ENCODE measurements at regions not wholly inside any gene's neighbourhood (a gene's known extent, or its start where the extent isn't known, plus 50 kb on each side); places are given as distances from the start of the nearest gene placed in this dataset.
"Not testable (repeated sequence)": the region's sequence is repeated elsewhere in the genome, so short reads cannot be mapped to it uniquely, and the experiment has no call there.

DNA sequence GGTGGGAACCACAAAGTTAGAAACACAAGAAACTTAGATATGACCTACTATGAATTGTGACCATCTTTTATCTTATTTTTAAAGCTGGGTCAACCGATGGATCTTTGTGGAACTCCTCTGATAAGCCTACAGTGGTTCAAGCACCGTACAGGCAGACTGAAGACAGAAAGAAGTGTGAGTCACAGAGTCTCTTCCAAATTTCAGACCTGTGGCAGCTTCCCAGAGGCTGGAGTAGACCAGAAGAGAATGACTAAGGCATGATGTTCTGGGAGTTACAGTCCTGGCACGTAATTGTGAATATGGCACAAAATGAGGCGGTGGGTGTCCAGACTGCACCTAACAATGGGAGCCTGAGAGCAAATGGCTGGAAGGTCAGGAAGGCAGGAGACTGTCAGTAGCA is 70.0 kb downstream of the LMO4 start:
- Histone ChIP-seq H3K4me3 (no peak overlapping the region), H3K9me3 (no peaks in the 10 kb centered on the region), H3K36me3 (no peaks in the 10 kb centered on the region), H3K27me3 (no peaks in the 10 kb centered on the region)
- peak; percentile 86 for DNase-seq

DNA sequence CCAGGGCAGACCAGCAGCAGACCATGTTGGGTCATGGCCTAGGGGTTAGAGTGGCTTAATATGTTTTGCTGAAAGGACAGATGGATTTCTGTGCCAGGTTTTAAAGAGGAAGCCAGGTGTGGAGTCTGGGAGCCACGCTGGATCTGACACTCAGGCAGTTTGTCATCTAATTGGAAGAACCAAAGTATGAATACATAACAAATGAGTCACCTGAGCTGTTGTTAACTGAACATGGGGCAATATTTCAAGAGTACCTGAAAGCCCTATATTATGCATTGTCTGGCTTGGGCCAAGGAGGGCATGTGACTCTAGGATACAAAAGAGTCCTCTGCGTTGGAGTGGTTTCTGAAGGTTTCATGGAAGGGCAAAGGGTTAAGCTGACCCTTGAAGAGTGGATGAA is 70.6 kb downstream of the LMO4 start:
- H3K27me3 ChIP-seq: no peaks in the 10 kb centered on the region
- H3K36me3 ChIP-seq: no peaks in the 10 kb centered on the region
- H3K4me3 ChIP-seq: no peak overlapping the region
- H3K9me3 ChIP-seq: no peaks in the 10 kb centered on the region
- peak; percentile 32 for DNase-seq

DNA sequence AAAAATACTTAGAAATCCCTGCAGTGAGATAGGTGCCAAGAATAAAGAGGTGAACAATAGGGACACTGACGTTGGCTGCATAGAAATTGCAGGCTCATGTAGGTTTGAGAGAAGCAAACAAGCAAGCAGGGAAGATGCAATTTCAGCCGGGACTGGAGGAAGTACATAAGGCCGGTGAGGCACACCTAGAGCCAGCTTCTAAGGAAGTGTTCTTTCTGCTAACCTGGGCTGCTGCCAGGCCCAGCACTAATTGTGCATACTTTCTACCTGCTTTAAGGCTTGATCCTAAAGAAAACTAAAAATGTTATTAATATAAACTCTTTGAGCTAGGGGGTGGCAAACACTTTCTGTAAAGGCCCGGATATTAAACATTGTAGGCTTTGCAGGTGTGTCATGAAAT is 71.0 kb downstream of the LMO4 start:
- Histone ChIP-seq H3K4me3 (no peak overlapping the region), H3K36me3 (no peaks in the 10 kb centered on the region), H3K9me3 (no peaks in the 10 kb centered on the region), H3K27me3 (no peaks in the 10 kb centered on the region)
- no peak for DNase-seq

DNA sequence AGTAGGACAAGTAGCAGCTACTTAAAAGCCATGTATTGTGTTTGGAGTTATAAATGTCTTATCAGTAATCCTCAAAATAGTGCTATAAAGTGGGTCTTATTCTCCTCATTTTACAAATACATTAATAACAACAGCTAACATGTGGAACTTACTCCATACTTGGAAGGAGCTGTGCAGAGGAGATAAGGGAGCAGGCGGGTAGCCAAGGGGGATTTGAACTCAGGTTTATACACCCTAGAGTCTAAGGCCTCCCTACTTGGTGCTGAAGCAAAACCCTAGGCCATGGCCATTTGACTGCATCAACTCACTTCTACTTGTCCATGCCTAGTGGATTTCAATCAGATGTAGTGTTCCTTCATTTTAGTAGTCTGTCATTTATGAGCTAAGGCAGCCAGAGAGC is 72.1 kb downstream of the LMO4 start:
- Histone ChIP-seq H3K27me3 (no peaks in the 10 kb centered on the region), H3K4me3 (no peak overlapping the region), H3K36me3 (no peaks in the 10 kb centered on the region), H3K9me3 (no peaks in the 10 kb centered on the region)
- DNase-seq: no peak

DNA sequence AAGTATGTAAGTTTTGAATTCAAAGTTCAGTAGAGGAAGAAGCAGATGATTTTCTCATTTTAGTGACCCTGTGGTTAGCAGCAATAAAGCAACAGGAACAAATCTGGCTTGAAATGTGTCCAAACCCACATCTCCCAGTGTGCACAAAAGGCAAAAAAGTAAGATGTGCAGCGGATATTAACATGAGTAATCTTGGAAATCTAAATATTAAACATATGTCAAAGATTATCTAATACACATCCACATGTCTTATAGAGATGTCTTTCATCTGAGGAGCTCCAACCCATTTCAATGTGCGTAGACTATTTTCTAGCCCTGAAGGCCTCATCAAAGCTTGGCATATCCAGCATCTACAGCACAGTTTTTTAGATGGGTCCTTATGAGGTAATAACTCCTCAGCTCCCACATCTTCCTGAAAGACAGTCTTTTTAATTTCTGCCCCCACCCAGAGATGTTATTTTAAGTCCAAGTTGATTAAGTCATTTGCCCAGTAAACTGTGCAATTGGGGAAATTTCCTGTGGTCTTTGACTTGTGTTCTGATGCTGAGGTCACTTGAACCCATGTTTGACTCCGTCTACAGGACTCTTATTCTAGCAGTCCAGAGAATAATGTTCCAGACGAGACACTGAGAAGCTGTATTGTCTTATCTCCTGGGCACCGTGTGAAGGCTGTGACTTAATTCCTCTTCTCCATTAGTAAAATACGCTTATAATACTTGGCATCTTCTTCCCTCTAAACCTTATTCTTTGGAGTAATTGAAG is 73.7 kb downstream of the LMO4 start:
- no peaks in the 10 kb centered on the region for H3K27me3 ChIP-seq
- no peaks in the 10 kb centered on the region for H3K36me3 ChIP-seq
- peak; percentile 45 for DNase-seq
- no peaks in the 10 kb centered on the region for H3K9me3 ChIP-seq
- H3K4me3 ChIP-seq: no peak overlapping the region

DNA sequence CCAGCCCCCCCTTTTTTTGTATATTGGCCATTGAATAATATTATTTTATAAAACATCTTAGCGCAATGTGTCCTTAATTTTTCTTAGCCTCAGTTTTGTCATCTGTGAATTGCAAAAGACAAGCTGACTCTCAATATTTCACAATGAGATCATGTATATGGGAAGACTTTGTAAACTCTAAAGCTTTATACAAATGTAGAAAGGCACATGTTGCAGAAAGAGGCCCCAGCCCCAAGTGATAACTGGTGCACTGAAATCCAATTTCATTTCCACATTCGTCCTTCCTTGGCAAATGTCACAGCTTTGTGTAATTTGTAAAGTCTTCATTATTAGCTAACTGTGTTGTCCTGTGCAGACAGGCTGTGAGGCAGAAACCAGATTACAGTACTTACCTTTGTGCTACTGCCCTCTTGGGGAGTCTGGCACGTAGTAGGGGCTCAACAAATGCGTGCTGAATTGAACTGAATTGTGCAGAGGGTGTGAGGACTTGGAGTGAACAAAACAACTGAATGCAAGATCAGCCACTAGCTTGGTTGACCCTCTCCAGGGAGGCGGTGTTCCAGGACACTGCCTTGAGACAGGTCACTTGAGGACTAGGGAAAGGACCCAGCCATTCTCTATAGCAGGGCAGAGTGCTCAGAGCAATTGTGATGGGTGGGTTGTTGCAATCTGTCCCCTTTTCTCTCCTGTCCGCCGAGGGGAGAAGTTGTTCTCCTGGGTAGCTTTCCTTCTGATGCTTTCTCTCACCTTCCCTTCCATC is 74.6 kb downstream of the LMO4 start:
- no peaks in the 10 kb centered on the region for H3K9me3 ChIP-seq
- no peak for DNase-seq
- H3K27me3 ChIP-seq: no peaks in the 10 kb centered on the region
- no peak overlapping the region for H3K4me3 ChIP-seq
- no peaks in the 10 kb centered on the region for H3K36me3 ChIP-seq

DNA sequence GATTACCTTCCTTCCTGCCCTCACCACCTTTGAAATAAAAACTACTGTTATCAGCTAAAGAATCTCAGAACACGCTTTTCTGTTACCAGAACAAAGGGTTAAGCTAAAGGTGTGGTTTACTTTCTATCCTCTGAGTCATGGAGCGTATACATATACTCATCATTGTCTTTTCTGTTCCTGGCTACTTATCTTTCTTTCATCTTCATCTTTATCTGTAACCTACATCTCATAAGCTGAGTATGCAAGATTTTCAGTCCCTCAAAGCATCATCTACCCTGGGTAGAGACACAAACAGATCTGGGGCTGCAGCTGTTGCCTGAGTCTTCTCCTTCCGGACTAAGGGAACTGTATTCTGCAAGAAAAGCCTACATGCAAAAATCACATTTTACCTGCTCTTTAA is 75.6 kb downstream of the LMO4 start:
- no peaks in the 10 kb centered on the region for H3K36me3 ChIP-seq
- no peak overlapping the region for H3K4me3 ChIP-seq
- no peaks in the 10 kb centered on the region for H3K9me3 ChIP-seq
- H3K27me3 ChIP-seq: no peaks in the 10 kb centered on the region
- DNase-seq: no peak

DNA sequence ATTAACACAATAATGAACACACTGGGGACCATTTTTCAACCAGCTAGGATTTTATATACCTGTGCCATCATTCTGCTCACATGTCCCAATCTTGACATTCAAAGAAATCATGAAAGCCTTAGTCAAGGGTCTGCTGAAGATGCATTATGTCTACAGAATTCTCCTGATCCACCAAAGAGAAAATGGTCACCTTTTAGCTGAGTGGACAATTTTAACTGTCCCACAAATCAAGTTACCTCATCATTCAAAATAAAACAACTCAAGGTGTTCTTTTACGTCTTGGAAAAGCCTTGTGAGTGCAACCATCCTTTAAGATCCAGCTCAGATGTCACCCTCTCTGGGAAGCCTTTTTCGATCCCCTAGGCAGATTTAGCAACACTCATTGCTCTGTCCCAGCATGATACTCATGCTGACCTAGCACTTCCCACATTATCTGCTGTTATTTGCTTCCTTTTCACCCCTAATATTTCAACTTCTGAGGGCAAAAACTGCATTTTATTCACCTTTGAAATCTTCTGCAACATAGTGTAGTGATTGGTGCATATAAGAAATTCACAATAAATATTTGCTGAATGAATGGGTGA is 80.1 kb downstream of the LMO4 start:
- no peak overlapping the region for H3K4me3 ChIP-seq
- no peaks in the 10 kb centered on the region for H3K36me3 ChIP-seq
- no peaks in the 10 kb centered on the region for H3K9me3 ChIP-seq
- H3K27me3 ChIP-seq: no peaks in the 10 kb centered on the region
- DNase-seq: no peak

DNA sequence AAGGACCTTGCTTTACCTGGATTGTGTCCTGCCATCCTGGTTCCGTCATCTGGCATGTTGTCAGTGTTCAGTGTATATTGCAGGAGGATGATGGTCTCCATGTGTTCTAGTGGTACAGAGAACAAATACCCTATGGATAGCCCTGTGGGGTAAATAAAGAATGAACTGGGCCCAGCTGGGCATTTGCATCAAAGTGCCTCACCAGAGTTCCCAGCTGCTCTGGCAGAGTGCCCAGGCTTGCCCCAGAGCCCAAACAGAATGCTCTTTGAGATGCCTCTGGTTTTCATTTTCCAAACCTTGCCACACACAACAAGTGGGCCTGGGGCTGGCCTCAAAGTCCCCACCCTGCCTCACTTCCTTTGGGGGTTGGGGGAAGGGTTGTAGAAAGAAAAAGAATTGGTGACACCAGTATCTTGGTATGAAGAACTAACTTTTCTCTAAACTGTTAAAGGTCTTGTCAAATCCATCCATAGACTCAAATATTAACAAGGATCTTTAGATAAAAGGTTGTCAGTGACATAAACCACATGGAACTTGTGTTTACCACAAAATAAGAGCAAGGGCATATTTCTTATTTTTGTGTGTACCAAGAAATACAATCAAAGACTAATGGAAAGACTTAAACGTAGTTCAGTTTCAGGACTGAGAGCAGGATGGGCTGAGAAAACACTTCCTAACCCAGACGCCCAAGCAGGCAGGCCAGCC is 82.2 kb downstream of the LMO4 start:
- Histone ChIP-seq H3K36me3 (no peaks in the 10 kb centered on the region), H3K27me3 (no peaks in the 10 kb centered on the region), H3K9me3 (no peaks in the 10 kb centered on the region), H3K4me3 (no peak overlapping the region)
- no peak for DNase-seq

DNA sequence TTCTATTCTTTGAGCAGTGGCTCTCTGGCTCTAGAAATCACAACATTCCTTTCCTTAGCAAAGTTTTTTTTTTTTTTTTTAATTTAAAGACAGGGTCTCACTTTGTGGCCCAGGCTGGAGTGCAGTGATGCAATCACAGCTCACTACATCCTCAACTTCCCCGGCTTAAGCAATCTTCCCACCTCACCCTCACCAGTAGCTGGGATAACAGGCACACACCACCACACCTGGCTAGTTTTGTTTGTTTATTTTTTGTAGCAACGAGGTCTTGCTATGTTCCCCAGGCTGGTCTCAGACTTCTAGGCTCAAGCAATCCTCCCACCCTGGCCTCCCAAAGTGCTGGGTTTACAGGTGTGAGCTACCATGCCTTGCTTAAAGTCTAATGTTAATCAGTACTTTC is 85.2 kb downstream of the LMO4 start:
- not testable (repeated sequence) for H3K27me3 ChIP-seq, H3K36me3 ChIP-seq, H3K4me3 ChIP-seq, DNase-seq, H3K9me3 ChIP-seq

DNA sequence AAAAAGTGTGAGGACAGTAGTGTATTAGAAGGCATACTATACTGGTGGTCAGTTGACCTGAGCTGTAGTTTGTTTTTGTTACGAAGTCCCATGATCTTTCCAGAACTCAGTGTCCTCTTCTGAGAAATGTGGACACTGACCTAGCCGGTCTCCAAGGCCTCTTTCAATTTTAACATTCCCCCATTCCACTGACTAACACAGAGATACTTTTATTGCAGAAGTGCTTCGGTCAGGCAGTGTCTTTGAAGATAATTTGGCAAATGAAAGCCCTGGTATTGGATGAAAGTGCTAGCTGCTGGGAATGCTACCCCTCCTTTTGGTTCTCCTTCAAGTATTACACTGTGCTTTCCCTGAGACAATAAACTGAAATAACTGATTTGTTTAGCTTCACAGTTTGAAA is 89.4 kb downstream of the LMO4 start:
- H3K9me3 ChIP-seq: no peaks in the 10 kb centered on the region

DNA sequence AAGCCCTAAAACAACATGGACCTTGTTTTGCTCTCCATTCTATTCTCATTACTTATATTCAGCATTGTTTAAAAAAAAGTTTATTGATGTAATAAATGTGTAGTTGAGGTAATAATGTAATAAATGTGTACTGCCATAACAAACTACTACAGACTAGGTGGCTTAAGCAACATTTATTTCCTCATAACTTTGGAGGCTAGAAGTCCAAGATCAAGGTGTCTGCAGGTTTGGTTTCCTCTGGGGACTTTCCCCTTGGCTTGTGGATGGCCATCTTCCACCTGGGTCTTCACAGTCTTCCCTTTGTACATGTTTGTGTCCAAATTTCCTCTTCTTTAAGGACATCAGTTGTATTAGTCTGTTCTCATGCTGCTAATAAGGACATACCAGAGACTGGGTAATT is 93.1 kb downstream of the LMO4 start:
- no peak for DNase-seq
- H3K27me3 ChIP-seq: no peaks in the 10 kb centered on the region
- no peaks in the 10 kb centered on the region for H3K36me3 ChIP-seq
- no peak overlapping the region for H3K4me3 ChIP-seq
- H3K9me3 ChIP-seq: no peaks in the 10 kb centered on the region

More for the DNA sequence above, 89.4 kb downstream of the LMO4 start:
- H3K4me3 ChIP-seq: no peak overlapping the region
- no peaks in the 10 kb centered on the region for H3K27me3 ChIP-seq
- H3K36me3 ChIP-seq: no peaks in the 10 kb centered on the region
- DNase-seq: no peak

DNA sequence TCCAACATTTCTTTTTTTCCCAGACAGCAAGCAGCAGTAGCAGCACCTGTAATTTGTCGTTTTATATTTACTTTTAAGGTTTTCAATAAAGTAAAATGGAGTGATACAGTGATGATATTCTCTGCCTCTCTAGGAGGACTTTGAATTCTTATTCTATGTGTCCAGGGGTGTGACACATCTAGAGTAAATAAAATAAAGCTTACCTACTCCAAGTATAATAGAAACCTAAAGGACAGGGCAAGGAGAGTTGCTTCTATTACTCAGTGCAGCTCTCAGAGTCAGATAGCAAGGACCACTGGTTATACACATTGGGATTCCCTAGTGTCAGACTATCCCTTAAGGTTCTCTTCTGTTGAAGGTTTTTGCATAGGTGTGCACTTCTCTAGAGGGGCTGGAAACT is 95.9 kb downstream of the LMO4 start:
- Histone ChIP-seq H3K9me3 (no peaks in the 10 kb centered on the region), H3K36me3 (no peaks in the 10 kb centered on the region), H3K27me3 (no peaks in the 10 kb centered on the region), H3K4me3 (no peak overlapping the region)
- no peak for DNase-seq

DNA sequence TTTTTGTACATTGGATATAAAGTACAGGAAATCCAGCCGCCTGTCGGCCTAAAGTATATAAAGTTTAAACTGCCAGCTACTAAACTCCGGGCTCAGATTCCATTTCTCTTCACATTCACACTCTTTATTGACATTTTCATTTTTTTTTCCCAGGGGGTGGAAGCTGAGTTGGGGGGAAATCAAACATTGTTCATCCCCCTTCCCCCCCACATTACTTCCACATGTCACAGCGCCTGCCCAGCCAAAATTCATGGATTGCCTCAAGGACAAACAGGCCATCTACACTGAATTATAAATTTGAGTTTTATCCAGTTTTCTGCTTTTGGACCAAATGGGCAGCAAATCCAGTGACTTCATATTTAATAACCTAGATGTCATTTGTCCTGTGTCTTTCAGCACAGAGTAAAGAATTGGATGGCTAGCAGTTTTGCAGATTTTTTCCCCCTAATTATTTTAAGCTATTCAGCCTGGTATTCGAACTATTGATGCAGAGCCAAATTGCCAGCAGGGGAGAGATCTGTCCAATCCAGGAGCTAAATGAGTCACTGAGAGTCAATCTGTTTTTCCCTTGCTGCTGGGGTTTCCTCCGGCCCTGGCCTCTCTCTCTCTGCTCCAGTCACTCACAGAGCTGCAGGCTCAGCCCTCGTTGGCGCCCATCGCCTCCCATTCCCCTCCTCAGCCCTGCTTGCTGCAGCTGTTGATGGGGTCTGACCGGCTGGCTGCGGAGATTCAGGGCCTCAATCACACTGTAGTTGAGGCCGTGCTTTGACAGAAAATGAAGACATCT is 98.0 kb downstream of the LMO4 start:
- Histone ChIP-seq H3K9me3 (no peaks in the 10 kb centered on the region), H3K36me3 (no peaks in the 10 kb centered on the region), H3K27me3 (no peaks in the 10 kb centered on the region), H3K4me3 (no peak overlapping the region)
- DNase-seq: peak; percentile 85

DNA sequence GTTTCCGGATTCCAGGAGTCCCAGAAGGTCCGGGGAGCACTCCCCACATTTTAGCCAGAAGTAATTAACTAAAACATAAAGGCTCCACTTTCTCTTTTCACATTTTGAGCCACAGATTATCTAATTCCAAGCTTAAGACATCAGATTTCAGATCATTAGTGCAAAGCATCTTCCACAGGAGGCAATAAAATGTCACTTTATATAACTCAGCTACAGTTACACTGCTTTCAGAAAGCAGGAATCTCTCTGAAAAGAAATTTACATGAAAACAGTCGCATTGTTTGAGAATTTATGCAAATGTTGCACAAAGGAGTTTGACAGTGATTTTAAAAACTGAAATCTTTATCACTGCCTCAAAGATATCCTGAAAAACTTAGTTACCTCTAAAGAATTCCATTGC is 99.7 kb downstream of the LMO4 start:
- Histone ChIP-seq H3K36me3 (no peaks in the 10 kb centered on the region), H3K27me3 (no peaks in the 10 kb centered on the region), H3K4me3 (no peak overlapping the region), H3K9me3 (no peaks in the 10 kb centered on the region)
- DNase-seq: no peak

DNA sequence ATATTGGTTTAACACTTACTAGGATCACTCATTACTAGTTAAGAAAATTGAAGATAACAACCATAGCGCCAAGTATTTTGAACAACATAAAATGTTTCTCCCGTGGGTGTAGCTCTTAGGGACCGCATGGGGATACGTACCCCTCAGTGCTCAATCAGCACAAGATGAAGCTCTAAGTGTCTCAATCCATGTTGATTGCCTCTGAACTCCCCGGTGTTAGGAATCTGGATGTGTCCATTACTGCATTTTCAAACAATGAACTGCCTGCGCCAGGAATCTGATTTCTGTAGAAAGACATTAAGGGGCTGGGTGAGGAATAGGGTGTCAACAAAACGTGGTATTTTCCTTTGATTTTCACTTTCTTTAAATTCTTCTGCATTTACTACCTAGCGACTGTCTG is 100.2 kb downstream of the LMO4 start:
- H3K27me3 ChIP-seq: no peaks in the 10 kb centered on the region
- no peaks in the 10 kb centered on the region for H3K36me3 ChIP-seq
- no peaks in the 10 kb centered on the region for H3K9me3 ChIP-seq
- no peak overlapping the region for H3K4me3 ChIP-seq
- DNase-seq: no peak

DNA sequence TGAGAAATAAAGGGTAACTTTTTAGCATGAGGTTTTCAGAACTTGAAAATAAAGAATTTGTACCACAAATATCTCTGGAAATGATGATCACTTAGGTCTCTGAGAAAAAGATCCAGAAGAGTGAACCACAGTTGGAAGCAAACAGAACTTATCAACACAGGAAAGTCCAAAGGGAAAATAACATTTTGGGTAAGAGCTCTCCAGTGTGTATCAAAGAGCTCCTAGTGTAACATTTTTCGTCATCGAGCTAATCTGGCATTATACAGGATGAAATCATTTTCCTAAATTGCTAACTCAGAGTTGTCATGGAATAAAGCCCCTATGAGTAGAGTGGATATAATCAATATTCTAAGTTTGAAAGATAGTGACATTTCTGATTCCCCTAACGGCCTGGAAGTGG is 104.0 kb downstream of the LMO4 start:
- H3K9me3 ChIP-seq: no peaks in the 10 kb centered on the region
- H3K36me3 ChIP-seq: no peaks in the 10 kb centered on the region
- H3K27me3 ChIP-seq: no peaks in the 10 kb centered on the region
- no peak for DNase-seq
- H3K4me3 ChIP-seq: no peak overlapping the region
